ENCODE measurements at regions not wholly inside any gene's neighbourhood (a gene's known extent, or its start where the extent isn't known, plus 50 kb on each side); places are given as distances from the start of the nearest gene placed in this dataset.

DNA sequence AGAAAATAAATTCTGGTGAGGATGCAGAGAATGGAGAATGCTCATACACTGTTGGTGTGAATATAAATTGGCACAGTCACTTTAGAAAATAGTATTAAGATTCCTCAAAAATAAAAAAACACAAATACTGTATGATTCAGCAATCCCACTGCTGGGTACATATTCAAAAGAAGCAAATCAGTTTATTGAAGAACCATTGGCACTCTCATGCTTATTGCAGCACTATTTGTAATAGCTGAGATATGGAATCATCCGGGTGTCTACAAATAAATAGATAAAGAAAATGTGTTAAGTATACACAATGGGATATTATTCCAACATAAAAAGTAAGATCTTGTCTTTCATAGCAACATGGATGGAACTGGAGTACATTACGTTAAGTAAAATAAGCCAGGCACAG is 579.4 kb upstream of the SEL1L start:
- DNase-seq (ENCODE audit: extremely low spot score, unreplicated experiment): no peak
- TF ChIP-seq, protein P1, sequence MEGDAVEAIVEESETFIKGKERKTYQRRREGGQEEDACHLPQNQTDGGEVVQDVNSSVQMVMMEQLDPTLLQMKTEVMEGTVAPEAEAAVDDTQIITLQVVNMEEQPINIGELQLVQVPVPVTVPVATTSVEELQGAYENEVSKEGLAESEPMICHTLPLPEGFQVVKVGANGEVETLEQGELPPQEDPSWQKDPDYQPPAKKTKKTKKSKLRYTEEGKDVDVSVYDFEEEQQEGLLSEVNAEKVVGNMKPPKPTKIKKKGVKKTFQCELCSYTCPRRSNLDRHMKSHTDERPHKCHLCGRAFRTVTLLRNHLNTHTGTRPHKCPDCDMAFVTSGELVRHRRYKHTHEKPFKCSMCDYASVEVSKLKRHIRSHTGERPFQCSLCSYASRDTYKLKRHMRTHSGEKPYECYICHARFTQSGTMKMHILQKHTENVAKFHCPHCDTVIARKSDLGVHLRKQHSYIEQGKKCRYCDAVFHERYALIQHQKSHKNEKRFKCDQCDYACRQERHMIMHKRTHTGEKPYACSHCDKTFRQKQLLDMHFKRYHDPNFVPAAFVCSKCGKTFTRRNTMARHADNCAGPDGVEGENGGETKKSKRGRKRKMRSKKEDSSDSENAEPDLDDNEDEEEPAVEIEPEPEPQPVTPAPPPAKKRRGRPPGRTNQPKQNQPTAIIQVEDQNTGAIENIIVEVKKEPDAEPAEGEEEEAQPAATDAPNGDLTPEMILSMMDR (IDR thresholded peaks at IDR 0.05): no peak
- Mint-ChIP-seq H3K4me3 (ENCODE audit: unreplicated experiment) (no peak overlapping the region), H3K36me3 (ENCODE audit: unreplicated experiment) (no peaks in the 10 kb centered on the region), H3K4me1 (ENCODE audit: unreplicated experiment) (no peaks in the 10 kb centered on the region), H3K9me3 (ENCODE audit: unreplicated experiment) (no peaks in the 10 kb centered on the region), H3K27ac (ENCODE audit: unreplicated experiment) (no peak overlapping the region), H3K27me3 (ENCODE audit: unreplicated experiment) (no peaks in the 10 kb centered on the region)

DNA sequence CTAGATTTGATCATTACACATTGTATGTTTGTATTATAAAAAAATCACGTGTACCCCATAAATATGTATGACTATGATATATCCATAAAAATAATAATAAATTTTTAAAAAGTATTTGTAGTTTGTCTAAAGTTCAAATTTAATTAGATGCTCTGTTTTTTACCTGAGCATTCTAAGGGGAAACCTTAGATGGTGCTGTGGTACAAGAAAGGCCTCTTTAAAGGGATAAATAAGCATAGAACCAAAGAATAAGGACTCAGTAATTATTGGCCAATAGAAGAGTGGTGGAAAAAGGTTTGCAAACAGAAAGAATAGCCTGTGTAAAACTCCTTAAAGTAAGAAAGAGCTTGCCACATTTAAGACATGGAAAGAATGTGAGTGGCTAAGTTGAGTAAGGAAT is 580.1 kb upstream of the SEL1L start:
- no peak overlapping the region for H3K4me3 Mint-ChIP-seq (ENCODE audit: unreplicated experiment)
- H3K9me3 Mint-ChIP-seq (ENCODE audit: unreplicated experiment): peaks cover 1% of the 10 kb centered on the region
- H3K27me3 Mint-ChIP-seq (ENCODE audit: unreplicated experiment): no peaks in the 10 kb centered on the region
- no peak for DNase-seq (ENCODE audit: extremely low spot score, unreplicated experiment)
- no peak overlapping the region for H3K27ac Mint-ChIP-seq (ENCODE audit: unreplicated experiment)
- no peaks in the 10 kb centered on the region for H3K4me1 Mint-ChIP-seq (ENCODE audit: unreplicated experiment)
- TF ChIP-seq, protein P1 (IDR thresholded peaks at IDR 0.05): no peak
- no peaks in the 10 kb centered on the region for H3K36me3 Mint-ChIP-seq (ENCODE audit: unreplicated experiment)

DNA sequence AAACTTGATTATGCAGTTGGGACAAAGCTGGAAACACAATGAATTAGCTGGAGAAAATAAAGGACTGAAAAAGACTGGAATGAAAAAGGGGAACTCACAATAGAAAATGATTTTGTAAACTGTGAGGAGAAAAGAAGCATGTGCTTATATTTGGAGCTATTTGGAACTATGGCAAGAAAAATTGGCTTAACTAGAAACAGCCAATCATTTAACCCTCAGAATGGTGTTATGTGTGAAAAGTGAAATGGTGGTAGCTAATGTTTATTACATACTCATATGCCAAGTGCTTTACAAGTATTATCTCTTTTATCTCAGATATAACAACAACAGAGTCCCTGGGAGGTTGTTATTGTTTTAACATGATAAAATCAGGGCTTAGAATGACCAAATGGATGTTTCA is 583.1 kb upstream of the SEL1L start:
- Mint-ChIP-seq H3K9me3 (ENCODE audit: unreplicated experiment) (peaks cover 8% of the 10 kb centered on the region), H3K27ac (ENCODE audit: unreplicated experiment) (no peak overlapping the region), H3K4me3 (ENCODE audit: unreplicated experiment) (no peak overlapping the region), H3K4me1 (ENCODE audit: unreplicated experiment) (no peaks in the 10 kb centered on the region), H3K27me3 (ENCODE audit: unreplicated experiment) (no peaks in the 10 kb centered on the region), H3K36me3 (ENCODE audit: unreplicated experiment) (no peaks in the 10 kb centered on the region)
- TF ChIP-seq, protein P1 (IDR thresholded peaks at IDR 0.05): no peak
- no peak for DNase-seq (ENCODE audit: extremely low spot score, unreplicated experiment)

DNA sequence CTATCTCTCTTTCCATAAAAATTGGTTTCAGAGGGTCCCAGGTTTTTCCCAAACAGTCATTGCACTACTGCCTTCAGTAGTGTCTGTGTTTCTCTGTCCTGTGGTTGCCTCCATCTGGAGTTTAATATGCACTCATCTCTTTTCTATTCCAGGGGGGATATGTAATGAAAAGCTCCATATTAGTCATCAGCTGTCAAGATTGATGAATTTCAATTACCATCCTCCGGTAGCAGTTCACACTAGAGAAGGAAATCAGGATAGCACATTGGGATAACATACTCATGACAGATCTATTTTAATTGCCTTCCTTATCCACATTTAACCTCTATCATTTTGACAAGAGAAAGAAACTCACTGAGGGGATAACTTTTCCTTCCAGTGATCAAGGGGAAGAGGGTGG is 589.0 kb upstream of the SEL1L start:
- H3K27me3 Mint-ChIP-seq (ENCODE audit: unreplicated experiment): no peaks in the 10 kb centered on the region
- TF ChIP-seq, protein P1 (IDR thresholded peaks at IDR 0.05): no peak
- DNase-seq (ENCODE audit: extremely low spot score, unreplicated experiment): no peak
- H3K27ac Mint-ChIP-seq (ENCODE audit: unreplicated experiment): no peak overlapping the region
- no peak overlapping the region for H3K4me3 Mint-ChIP-seq (ENCODE audit: unreplicated experiment)
- H3K4me1 Mint-ChIP-seq (ENCODE audit: unreplicated experiment): no peaks in the 10 kb centered on the region
- peaks cover 8% of the 10 kb centered on the region for H3K9me3 Mint-ChIP-seq (ENCODE audit: unreplicated experiment)
- no peaks in the 10 kb centered on the region for H3K36me3 Mint-ChIP-seq (ENCODE audit: unreplicated experiment)

GRCh38 chr14:82124511-82124910 is 590.9 kb upstream of the SEL1L start:
- Mint-ChIP-seq H3K4me1 (ENCODE audit: unreplicated experiment) (no peaks in the 10 kb centered on the region), H3K36me3 (ENCODE audit: unreplicated experiment) (no peaks in the 10 kb centered on the region), H3K4me3 (ENCODE audit: unreplicated experiment) (no peak overlapping the region), H3K27ac (ENCODE audit: unreplicated experiment) (no peak overlapping the region), H3K27me3 (ENCODE audit: unreplicated experiment) (no peaks in the 10 kb centered on the region), H3K9me3 (ENCODE audit: unreplicated experiment) (peaks cover 2% of the 10 kb centered on the region)
- no peak for DNase-seq (ENCODE audit: extremely low spot score, unreplicated experiment)
- TF ChIP-seq, protein P1 (IDR thresholded peaks at IDR 0.05): no peak

Data from osteocyte (in vitro differentiated cells).